GM20000 (cell line): ENCODE measurements at regions not wholly inside any gene's neighbourhood (a gene's known extent, or its start where the extent isn't known, plus 50 kb on each side); places are given as distances from the start of the nearest gene placed in this dataset.

ENCODE experiments used
- DNase-seq: peaks from one replicate; pipeline ENCODE4 v3.0.0; 2012; ENCODE audit warnings: low spot score
- TF ChIP-seq, protein P1 (sequence below): IDR thresholded peaks from 2 replicates; pipeline ENCODE4 v1.5.1; 2012; ENCODE audit warnings: mild to moderate bottlenecking, control low read depth; ENCODE audit errors: extremely low read depth, missing control alignments

DNA sequence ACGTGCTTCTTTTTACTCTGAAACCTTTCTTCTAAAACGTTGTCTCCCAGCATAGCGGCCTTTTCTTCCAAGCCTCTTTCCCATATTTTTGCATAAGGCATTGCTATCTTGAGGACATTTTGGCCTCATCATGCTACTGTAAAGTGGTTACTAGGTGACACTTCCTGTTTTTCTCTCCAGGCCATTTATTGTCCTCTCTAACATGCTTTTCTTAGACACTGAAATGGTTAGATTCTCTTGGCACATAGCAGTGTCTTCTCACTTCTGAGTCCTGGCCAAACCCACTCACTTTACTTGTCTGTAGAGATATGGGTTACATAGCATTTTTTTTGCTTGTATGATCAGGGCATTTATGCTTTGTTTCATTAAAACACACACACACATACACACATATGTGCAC is 50.1 kb upstream of the KCNH7 start:
- TF ChIP-seq, protein P1, sequence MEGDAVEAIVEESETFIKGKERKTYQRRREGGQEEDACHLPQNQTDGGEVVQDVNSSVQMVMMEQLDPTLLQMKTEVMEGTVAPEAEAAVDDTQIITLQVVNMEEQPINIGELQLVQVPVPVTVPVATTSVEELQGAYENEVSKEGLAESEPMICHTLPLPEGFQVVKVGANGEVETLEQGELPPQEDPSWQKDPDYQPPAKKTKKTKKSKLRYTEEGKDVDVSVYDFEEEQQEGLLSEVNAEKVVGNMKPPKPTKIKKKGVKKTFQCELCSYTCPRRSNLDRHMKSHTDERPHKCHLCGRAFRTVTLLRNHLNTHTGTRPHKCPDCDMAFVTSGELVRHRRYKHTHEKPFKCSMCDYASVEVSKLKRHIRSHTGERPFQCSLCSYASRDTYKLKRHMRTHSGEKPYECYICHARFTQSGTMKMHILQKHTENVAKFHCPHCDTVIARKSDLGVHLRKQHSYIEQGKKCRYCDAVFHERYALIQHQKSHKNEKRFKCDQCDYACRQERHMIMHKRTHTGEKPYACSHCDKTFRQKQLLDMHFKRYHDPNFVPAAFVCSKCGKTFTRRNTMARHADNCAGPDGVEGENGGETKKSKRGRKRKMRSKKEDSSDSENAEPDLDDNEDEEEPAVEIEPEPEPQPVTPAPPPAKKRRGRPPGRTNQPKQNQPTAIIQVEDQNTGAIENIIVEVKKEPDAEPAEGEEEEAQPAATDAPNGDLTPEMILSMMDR = no peak
- DNase-seq = no peak
